ENCODE measurements at regions not wholly inside any gene's neighbourhood (a gene's known extent, or its start where the extent isn't known, plus 50 kb on each side); places are given as distances from the start of the nearest gene placed in this dataset.

DNA sequence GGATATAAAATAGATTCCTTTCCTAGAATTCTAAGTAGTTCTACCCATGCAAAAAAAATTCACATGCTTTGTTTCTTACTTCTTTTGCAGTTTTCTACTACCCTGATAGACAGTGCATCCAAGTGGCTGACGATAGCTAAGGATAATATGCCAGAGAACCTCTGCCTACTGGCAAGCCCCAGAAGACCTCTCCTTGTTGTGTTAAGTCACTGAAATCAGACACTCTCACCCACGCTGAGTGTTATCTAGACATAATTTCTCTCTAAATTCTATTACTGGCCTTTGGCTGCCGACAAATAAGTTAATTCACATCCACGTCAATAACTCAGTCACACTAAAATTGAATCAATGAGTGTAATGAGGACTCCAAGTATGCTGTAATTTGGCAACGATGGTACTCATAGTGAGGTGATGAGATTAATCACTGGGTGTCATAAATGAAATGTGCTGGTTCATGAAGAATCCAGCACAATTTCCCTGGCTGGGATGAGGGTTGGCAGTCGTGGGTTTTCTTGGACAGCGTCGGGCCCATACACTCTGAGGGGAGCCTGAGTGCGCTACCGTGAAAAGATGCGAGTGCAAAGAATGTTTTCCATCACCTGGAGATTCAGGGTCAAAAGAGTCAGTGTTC, 354.8 kb upstream of the TMEM132C start:
- FAIRE-seq: no peak
- TF ChIP-seq POLR2A (IDR thresholded peaks at IDR 0.05; ENCODE audit: low read depth, low read length): no peak
- no peak for DNase-seq (ENCODE audit: insufficient read length, low spot score)

DNA sequence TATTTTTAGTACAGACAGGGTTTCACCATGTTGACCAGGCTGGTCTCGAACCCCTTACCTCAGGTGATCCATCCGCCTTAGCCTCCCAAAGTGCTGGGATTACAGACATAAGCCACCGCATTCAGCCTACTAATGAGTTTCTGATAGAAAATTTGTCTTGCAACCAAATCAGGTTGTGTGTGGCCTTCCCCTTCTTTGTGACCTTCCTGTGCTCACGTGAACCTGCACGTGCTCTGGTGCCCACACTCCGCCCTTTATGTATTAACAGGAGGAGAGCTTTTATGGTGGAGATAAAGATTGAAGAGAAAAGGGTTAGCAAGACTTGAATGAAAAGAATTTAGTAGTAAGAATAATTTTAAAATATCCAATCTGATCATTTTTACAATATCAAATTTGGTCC, 343.5 kb upstream of the TMEM132C start:
- FAIRE-seq (no peak), DNase-seq (ENCODE audit: insufficient read length, low spot score) (no peak)

DNA sequence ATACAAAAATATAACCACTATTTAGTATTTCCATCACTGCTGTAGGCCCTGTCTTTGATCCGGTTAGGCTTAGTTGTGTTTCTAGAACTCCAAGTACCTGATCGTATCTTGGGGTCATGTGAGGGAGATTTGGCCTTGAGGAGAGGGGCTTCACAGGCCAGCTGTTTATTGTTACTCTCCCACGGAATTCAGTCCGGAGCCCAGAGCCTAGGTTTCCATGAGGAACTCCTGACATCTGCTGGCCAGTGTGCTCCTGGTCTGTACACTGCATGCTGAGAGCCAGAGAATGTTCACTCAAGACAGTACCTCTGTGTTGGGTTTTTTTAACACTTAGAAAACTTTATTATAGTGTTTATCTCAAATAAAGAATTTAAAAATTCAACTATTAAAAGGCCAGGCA, 341.0 kb upstream of the TMEM132C start:
- no peak for FAIRE-seq
- TF ChIP-seq POLR2A (IDR thresholded peaks at IDR 0.05; ENCODE audit: low read depth, low read length): no peak
- DNase-seq (ENCODE audit: insufficient read length, low spot score): no peak

More for the DNA sequence above, 343.5 kb upstream of the TMEM132C start:
- no peak for TF ChIP-seq POLR2A (IDR thresholded peaks at IDR 0.05; ENCODE audit: low read depth, low read length)

DNA sequence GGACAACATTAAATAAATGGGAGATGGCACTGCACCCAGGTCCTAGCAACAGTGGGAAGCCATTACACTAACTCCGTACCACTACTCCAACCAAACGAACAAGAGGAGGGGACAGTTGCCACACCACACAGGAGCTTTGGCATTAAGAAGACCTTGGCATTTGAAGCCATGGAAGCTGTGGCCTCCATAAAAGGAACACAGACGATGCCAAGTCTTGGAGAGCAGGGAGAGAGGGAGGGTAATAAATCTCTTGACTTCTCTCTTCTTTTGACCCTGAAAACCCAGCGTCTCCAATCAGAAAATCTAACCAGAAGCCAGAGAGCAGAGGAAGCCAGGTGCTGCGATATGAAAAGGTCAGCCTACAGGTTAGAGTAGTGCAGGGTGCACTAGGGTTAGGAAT, 338.8 kb upstream of the TMEM132C start:
- no peak for TF ChIP-seq POLR2A (IDR thresholded peaks at IDR 0.05; ENCODE audit: low read depth, low read length)
- FAIRE-seq (no peak), DNase-seq (ENCODE audit: insufficient read length, low spot score) (no peak)

DNA sequence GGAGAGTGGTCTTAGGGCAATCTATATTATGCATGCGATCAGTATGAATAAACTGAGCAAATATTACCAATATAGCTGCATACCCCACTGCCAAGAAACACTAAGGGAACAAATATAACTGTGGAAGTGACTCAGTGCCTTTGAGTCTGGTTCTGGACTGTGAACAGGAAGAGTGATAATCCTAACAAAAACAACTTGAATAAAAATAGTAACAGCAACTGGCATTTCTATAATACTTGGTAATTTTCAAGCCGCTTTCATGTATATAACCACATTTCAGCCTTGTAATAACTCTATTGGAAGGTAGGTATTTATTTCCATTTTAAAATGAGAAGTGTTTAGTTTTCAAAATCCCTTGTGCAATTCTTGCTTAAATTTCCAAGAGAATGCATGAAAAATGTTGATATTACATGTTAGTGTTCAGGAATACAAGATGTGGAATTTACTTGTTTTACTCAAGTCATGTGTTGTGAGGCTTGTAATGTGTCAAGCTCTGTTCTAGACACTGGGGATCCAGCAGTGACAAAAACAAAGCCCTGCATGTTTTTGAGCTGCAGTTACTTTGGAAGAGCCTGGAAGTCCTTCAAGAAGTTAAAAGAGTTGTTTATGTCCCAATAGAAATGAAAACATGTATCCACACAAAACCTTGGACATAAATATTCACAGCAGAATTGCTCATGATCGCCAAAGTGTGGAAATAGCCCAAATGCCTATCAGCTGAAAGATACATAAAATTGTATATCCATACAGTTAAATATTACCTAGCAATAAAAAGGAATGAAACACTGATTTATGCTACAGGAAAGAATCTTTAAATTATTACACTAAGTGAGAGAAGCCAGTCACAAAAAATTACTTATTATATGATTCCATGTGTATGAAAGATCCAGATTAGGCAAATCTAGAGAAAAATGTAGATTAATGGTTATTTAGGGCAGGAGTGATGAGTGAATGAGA, 338.1 kb upstream of the TMEM132C start:
- FAIRE-seq: no peak
- TF ChIP-seq POLR2A (IDR thresholded peaks at IDR 0.05; ENCODE audit: low read depth, low read length): no peak
- DNase-seq (ENCODE audit: insufficient read length, low spot score): peak; percentile 15

DNA sequence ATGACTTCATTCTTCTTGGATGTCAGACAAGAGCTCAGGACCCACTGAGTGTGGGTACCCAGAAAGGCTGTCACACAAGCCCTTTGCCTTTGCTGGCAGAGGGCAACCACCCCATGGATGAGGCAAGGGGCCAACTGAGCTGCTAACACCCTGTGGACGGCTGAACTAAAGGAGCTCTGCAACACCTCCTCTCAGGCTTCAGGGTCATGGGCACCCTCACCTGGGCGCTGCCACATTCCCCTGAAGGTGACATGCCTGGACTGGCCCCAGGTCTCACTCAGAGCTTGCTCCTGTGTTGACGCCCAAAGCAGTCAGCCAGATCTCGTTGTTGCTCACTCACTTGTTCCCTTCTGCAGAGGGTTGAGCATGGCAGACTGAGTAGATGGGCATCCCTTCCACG, 336.8 kb upstream of the TMEM132C start:
- TF ChIP-seq POLR2A (IDR thresholded peaks at IDR 0.05; ENCODE audit: low read depth, low read length): no peak
- no peak for DNase-seq (ENCODE audit: insufficient read length, low spot score)

DNA sequence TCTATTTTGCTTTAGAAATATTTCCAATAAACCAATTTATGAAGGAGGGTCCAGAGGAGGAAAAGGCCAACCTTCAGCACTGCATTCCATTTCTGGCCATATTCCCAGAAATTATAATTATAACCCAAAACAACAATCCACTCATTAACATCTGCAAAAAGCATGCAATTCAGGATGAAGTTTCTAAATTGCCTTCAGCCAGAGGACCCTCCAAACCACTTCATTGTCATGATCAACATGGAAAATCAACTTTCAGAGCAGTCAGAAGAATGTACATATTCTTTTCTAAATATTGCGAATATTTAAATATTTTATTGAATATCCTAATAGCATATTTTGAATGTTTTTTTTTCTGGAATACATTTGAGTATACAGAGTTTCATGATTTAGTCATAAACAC, 332.6 kb upstream of the TMEM132C start:
- DNase-seq (ENCODE audit: insufficient read length, low spot score): no peak
- no peak for TF ChIP-seq POLR2A (IDR thresholded peaks at IDR 0.05; ENCODE audit: low read depth, low read length)
- FAIRE-seq: no peak

More for the DNA sequence above, 336.8 kb upstream of the TMEM132C start:
- FAIRE-seq: no peak

DNA sequence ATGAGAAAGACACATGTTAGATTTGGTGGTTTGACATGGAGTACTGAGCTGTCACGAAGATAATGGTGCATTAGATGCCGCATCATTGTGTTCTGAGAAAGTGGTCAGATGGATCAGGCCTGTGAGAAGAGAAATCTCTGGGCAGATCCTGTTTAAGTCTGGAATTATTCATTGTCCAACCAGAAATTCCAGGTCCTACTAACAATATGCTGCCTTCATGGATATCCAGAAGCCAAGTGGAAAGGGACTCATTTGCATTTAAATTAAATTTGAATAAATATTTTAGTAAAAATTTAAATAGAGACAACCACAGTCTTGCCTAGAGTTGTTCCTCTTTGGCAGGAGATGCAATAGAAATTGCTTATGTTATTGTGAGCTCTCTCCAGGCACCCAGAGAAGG, 330.5 kb upstream of the TMEM132C start:
- FAIRE-seq (no peak), DNase-seq (ENCODE audit: insufficient read length, low spot score) (no peak)
- no peak for TF ChIP-seq POLR2A (IDR thresholded peaks at IDR 0.05; ENCODE audit: low read depth, low read length)

DNA sequence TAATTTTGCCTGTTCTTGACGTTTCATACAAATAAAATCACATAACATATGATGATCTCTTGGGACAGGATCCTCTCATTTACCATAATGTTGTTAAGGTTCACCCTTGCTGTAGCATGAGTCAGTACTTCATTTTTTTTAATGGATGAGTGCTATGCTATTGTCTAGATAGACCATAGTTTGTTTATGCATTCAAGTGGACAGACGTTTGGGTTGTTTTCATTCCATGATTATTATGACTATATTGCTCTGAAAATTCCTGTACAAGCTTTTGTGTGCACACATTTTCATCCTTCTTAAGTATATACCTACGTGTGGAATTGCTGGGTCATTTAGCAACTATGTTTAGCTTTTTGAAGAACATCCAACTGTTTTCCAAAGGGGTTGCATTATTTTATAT, 325.6 kb upstream of the TMEM132C start:
- FAIRE-seq (no peak), DNase-seq (ENCODE audit: insufficient read length, low spot score) (no peak)
- no peak for TF ChIP-seq POLR2A (IDR thresholded peaks at IDR 0.05; ENCODE audit: low read depth, low read length)

DNA sequence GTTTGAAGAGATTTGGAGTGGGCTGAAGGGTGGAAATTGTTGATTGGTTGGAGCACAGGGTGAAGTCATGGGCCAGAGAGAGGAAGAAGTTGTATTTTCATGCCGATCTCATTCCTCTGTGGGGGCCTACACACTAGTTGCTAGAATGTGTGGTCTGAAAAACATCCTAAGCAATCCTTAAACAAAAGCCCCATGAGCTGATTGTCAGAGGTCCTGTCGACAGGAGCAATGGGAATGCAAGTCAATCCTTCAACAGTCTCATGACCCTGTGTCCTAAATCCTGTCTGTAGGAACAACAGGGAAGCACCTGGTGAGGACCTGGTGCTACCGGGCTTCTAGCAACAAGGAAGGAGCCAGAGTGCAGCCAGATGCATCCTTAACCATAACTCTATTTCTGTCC, 324.0 kb upstream of the TMEM132C start:
- TF ChIP-seq POLR2A (IDR thresholded peaks at IDR 0.05; ENCODE audit: low read depth, low read length): no peak
- DNase-seq (ENCODE audit: insufficient read length, low spot score) (no peak), FAIRE-seq (no peak)

DNA sequence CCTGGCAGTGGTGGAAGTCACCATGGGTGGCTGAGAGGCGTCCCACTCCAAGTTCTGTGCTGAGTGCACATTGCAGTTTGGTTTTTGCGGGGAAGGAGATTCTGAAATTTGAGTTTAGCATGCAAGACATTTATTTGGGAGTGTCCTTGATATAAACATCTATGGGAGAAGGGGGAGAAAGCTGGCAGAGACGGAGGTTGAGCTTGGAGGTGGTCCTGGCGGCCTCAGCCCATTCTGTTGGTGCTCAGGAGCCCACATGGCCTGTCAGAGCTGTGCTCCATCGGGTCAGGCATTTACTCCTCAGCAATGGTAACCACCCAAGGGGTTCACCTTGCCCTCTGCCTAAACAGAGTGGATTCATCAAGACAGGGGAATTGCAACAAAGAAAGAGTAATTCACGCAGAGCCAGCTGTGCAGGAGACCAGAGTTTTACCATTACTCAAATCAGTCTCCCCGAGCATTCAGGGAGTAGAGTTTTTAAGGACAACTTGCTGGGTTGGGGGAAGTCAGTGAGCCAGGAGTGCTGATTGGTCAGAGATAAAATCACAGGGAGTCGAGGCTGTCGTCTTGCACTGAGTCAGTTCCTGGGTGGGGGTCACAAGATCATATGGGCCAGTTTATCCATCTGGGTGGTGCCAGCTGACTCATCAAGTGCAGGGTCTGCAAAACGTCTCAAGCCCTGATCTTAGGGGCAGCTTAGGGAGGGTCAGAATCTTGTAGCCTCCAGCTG, 323.3 kb upstream of the TMEM132C start:
- no peak for FAIRE-seq
- DNase-seq (ENCODE audit: insufficient read length, low spot score): no peak
- no peak for TF ChIP-seq POLR2A (IDR thresholded peaks at IDR 0.05; ENCODE audit: low read depth, low read length)

DNA sequence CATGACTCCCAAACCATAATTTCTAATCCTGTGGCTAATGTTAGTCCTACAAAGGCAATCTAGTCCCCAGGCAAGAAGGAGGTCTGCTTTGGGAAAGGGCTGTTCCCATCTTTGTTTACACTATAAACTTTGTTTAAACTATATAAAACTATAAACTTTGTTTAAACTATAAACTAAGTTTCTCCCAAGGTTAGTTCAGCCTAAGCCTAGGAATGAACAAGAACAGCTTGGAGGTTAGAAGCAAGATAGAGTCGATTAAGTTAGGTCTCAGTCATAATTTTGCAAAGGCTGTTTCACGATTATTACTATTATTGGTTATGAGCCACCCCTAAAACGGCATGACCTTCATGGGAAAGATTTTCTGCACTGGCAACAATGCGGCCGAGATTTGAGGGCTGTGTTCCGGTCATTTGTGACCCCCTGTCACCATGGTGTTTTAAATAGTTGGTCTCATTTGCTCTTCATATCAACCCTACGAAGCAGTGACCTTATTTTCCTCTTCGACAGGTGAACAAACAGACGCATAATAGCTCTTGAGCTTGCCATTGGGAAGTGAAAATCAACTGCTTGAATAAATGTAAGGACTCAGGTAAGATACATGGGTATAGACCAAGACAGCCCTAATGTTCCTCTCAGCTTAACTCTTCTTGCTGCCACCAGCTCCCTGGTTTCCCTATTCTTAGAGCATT, 322.6 kb upstream of the TMEM132C start:
- DNase-seq (ENCODE audit: insufficient read length, low spot score) (no peak), FAIRE-seq (no peak)
- no peak for TF ChIP-seq POLR2A (IDR thresholded peaks at IDR 0.05; ENCODE audit: low read depth, low read length)

DNA sequence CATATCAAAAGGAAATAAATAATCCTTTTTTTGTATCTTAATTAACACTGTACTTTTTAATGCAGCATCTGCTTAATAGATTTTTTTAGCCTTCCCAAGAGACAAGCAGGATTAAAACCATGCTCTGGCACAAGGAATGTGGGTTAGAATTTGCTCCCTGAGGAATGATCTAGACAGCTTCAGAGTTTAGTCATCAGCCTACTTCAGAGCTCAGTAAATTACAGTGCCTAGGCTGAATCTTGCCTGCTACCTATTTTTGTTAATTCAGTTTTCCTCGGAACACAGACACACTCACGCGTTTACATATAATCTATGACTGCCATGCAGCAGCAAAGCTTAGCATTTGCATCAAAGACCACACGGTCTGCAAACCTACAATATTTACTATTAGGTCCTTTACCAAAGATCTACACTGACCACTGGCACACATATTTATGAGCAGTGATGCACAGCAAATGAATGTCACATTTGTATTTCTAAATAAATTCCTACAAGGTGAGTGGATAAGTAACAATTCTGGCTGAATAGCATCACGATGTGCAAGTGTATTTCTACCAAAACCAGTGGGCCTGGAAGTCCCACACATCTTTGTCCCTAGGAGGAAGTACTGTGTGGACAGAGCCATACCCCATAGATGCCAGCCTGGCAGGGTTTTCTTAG, 309.8 kb upstream of the TMEM132C start:
- FAIRE-seq (peak; percentile 57), DNase-seq (ENCODE audit: insufficient read length, low spot score) (peak; percentile 25)
- TF ChIP-seq POLR2A (IDR thresholded peaks at IDR 0.05; ENCODE audit: low read depth, low read length): no peak

Measured in H54 (cell line).